Occipital lobe (tissue), 1 donor: ENCODE measurements at regions not wholly inside any gene's neighbourhood (a gene's known extent, or its start where the extent isn't known, plus 50 kb on each side); places are given as distances from the start of the nearest gene placed in this dataset.
"Not testable (repeated sequence)": the region's sequence is repeated elsewhere in the genome, so short reads cannot be mapped to it uniquely, and the experiment has no call there.

Experiments
- DNase-seq: peaks from one replicate; lab custom pipeline; 2025; lab: John Stamatoyannopoulos, UW

- no peak for DNase-seq
Measured at GRCh38 chr2:138373993-138374408, 127.6 kb upstream of the SPOPL start.

DNA sequence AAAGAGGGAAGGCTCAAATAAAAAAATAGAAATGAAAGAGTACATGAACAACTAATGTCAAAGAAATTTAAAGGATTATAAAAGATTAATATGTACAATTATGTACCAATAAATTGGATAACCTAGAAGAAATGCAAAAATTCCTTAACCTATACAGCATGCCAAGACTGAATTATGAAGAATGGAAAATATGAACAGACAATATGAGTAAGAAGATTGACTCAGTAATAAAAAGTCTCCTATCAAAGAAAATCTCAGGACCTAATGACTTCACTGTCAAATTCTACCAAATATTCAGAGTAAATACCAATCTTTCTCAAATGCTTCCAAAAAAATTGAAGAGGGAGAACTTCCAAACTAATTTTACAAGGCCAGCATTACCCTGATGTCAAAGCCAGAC, 120.2 kb upstream of the SPOPL start:
- no peak for DNase-seq

DNA sequence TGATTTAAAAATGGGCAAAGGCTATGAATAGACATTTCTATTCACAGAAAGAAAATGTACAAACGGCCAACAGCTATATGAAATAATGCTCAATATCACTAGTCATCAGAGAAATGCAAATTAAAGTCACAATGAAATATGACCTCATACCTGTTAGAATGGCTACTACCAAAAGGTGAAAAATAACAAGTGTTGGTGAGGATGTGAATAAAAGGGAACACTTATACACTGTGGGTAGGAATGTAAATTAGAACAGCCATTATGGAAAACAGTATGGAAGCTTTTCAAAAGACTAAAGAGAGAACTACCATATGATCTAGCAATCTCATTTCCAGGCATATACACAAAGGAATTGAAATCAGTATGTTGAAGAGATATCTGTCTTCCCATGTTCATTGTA, 118.9 kb upstream of the SPOPL start:
- no peak for DNase-seq

- not testable (repeated sequence) for DNase-seq
Measured at GRCh38 chr2:138386191-138386590, 115.4 kb upstream of the SPOPL start.

GRCh38 chr2:138389063-138389462, 112.5 kb upstream of the SPOPL start:
- no peak for DNase-seq

DNA sequence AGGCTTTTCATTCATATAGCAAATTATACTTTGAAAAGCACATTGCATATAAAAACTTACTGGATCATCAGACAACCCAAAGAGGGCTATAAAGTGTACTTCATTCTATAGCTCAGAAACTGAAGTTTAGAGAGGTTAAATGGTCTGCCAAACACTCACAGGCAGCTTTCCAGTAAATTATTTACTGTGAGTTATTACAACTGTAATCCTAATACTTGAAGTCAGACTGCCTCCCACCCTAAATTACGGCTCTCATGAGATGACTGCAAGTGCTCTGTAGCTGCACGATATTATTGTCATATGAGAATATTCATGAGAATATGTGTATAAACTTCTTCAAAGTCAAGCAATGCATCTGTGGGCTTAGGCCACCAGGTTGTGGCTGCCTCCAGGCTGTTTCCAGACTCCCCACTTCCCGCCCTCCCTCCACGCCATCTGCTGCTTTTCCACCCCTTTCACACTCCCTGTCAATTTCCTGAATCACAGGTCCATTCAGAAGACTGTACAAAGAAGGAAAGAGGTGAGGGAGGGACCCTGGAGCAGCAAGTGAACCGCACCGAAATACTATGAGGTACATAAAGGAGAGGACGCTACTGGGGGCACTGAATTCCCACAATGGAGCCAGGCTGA, 111.1 kb upstream of the SPOPL start:
- no peak for DNase-seq

DNA sequence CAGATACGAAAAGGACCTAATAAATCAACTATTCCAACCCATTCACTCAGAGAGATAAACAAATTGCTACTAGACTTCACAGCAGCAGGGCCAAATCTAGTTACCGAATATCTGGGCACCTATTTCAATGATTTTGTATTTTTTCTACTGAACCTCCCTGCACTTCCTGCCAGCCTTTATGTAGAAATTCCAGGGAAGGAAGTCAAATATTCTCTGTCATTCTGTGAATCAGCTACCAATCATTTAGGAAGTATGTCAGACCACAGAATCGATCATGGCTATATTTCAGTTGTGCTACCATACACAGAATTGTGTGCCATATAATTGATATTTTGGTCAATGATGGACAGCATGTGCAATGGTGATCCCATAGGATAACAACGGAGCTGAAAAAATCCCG, 109.6 kb upstream of the SPOPL start:
- DNase-seq: no peak

- no peak for DNase-seq
Measured at GRCh38 chr2:138395565-138396306, 105.8 kb upstream of the SPOPL start.

DNA sequence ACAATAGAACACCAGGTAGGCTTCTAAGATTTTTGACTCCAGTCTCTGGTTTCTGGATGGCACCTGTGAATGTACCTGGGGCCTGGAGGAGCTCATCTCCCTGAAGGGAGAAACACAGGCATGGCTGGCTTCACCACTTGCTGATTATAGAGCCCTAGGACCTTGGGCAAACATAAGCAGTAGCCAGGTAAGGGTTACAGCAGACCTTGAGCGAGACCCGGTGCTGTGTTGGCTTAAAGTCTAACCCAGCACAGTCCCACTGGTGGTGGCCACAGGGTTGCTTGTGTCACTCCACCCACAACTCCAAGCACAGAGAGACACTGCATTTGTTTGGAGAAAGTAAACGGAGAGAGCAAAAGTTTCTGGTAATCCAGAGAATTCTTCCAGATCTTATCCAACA, 104.7 kb upstream of the SPOPL start:
- no peak for DNase-seq

DNA sequence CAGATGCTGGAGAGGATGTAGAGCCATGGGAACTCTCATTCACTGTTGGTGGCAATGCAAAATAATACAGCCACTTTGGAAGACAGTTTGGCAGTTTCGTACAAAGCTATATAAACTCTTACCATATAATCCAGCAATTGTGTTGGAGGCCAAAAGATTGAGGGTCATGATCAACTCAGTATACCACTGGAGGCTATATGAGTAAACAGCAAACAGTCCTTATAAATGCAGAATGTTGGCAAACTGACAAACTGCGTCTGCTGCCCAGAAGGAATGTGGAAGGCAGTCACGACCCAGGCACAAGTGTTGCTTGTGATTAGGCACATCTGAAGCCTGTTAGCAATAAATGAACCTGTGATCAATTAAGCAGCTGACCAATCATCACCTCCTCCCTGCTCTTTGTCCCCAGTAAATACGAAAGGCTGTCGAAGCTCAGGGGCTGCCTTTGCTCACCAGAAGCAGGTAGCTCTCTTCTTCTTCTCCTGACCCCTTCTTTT, 98.1 kb upstream of the SPOPL start:
- DNase-seq: no peak

- no peak for DNase-seq
Measured at GRCh38 chr2:138414014-138414413, 87.6 kb upstream of the SPOPL start.

GRCh38 chr2:138415985-138416384, 85.6 kb upstream of the SPOPL start:
- DNase-seq: no peak

DNA sequence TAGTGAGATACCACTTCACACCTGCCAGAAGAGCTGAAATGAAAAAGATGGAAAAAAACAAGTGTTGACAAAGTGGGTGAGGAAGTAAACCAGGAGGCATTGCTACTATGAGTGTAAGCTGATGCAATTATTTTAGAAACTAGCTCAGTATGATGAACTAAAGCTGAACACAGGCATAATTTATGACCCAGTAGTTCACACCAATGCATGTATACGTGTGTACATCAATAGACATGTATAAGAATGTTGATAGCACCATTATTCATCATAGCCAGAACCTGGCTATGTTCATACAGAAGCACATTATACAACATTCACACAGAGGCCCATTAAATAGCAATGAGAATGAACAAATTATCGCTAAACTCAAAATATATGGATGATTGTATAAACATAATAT, 83.1 kb upstream of the SPOPL start:
- no peak for DNase-seq

GRCh38 chr2:138421315-138421970, 80.1 kb upstream of the SPOPL start:
- no peak for DNase-seq

DNA sequence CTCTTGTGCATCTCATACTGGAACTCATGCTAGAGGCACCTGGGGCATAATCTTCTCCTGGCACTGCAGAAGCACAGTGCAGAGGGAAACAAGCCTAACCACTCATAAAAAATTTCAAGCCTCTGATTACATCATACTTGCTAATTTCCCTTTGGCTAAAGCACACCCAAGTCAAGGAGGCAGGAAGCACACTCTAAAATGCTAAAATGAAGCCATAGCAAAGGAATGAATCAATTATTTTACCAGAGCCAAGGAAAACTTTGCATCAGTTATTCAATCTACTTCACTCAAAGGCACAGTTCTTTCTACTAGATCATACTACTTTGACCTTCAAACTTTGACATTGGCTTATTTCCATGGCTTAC, 79.6 kb upstream of the SPOPL start:
- DNase-seq: no peak

GRCh38 chr2:138423198-138423597, 78.4 kb upstream of the SPOPL start:
- no peak for DNase-seq

DNA sequence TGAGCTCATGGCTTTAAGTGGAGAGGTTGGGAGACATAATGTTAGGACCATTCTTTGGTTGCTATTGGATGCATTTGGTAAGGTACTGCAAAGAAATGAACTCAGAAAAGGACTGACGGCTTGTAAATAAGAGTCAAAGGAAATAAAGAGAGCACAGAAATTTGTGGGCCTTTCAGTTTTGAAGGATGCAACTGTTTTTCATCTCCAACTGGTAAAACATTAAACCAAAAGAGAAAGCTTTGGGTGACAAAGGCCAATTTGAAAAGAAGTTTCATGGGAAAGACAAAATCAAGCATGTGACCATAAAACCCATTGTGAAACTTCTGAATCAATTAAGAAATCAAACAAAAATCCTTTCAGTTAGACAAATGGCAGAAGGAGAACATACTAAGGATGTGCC, 77.8 kb upstream of the SPOPL start:
- DNase-seq: no peak

DNA sequence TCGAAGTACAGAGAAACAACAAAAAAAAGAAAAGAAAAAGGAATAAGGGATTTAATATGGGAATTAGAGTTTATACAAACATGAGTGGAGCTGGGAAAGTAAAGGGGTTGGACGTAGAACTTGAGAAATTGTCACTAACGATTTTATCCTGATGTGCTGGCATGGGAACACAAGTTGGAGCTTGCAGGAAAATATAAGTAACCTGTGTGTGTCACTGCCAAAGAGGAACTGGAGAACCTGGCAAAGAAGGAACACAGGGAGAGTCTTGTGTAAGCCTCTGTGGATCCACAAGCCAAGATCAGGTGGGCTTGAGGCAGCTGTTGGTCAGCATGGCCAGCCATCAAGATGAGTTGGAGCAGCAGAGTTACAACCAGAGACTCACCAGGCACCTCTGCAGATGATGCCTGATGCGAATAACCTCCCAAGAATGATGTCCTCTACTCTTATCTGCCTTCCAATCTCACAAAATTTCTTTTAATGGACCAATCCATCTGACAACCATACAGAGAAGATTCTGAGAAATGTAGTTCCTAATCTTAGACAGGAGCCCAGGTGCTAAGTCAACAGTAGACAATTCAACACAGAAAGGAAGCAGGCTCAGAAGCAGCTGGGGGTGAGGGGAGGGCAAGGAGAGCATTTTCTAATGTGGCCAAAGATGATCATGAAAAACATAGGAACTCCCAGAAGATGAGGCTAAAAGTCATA, 77.0 kb upstream of the SPOPL start:
- DNase-seq: no peak

DNA sequence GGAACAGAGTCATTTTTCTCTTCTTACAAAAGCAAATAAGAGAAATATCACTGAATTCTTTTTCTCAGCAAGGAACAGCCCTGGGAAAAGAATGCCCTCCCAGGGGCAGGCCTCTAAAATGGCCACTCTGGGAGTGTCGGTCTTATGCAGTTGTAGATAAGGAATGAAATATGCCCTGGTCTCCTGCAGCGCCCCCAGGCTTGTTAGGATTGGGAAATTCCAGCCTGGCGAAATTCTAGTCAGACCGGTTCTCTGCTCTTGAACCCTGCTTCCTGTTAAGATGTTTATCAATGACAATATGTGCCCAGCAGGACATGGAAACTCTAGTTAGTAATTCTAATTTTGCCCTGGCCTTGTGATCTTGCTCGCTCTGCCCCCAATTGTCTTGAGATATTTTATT, 75.5 kb upstream of the SPOPL start:
- not testable (repeated sequence) for DNase-seq

- DNase-seq: no peak
Measured at GRCh38 chr2:138428710-138429440, 72.7 kb upstream of the SPOPL start.

DNA sequence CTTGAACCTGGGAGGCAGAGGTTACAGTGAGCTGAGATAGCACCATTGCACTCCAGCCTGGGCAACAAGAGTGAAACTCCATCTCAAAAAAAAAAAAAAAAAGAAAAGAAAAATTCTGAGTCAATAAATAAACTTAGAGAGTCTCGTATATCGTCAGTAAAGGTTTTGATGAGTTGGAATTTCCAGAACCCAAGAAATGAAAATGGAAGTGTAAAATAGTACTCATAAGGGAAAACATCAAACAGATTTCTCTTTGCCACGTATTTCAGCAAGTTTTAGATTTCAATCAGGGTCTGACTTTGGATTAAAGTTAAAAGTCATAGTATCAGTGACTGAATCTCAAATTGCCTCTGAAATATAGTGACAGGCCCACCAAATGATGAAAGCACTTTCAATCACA, 71.4 kb upstream of the SPOPL start:
- DNase-seq: no peak
